HepG2 (cell line): ENCODE measurements at regions not wholly inside any gene's neighbourhood (a gene's known extent, or its start where the extent isn't known, plus 50 kb on each side); places are given as distances from the start of the nearest gene placed in this dataset.

Experiments used
- ATAC-seq: fragments of 200-7000 bp; cut with Tn5 transposase; 3 replicates; pipeline ENCODE4 v1.9.1; 2020; ENCODE audit warnings: mild to moderate bottlenecking, moderate library complexity
- BruUV-seq: library from RNA; stranded (reverse); fragments of 400-500 nt; replicated peaks from 2 replicates; lab custom pipeline; 2021; lab: Mats Ljungman, UMichigan
- CTCF ChIA-PET: fragments of 300-600 bp; formaldehyde crosslinking; extraction: SDS; loops from one replicate; lab custom pipeline; 2021; ENCODE audit warnings: low total read pairs, inconsistent platforms, low intra/inter-chr PET ratio; lab: Yijun Ruan, JAX
- POLR2A ChIA-PET: fragments of 350-600 bp; sonication (Branson Sonifier 250); formaldehyde crosslinking; loops from one replicate; lab custom pipeline; 2020; ENCODE audit warnings: antibody characterized with exemption, inconsistent platforms; lab: Yijun Ruan, JAX
- DNase-seq: peaks from one replicate; pipeline ENCODE4 v3.0.0-alpha.2; 2015; ENCODE audit warnings: low spot score
- FAIRE-seq: peaks from 3 replicates; lab custom pipeline; 2011; peaks lifted over from hg19 to GRCh38; lab: Jason Lieb, UNC
- H2AFZ ChIP-seq: one replicate; pipeline ENCODE4 v1.6.1; 2011; ENCODE audit warnings: low read length, inconsistent platforms
- H3K27ac ChIP-seq: fragments of 300-600 bp; 3 replicates; pipeline ENCODE4 v1.8.0; 2011; ENCODE audit warnings: mixed run types, mild to moderate bottlenecking, mixed read lengths, low read length, inconsistent platforms; ENCODE audit not compliant: insufficient read depth; ENCODE audit errors: extremely low read length
- H3K27me3 ChIP-seq, 2 experiments: fragments of 200-600 bp in 1 of 2; 2 replicates in 1 of 2; 3 replicates in 1 of 2; pipeline versions ENCODE4 v1.6.0 to v1.8.0; 2011; ENCODE audit warnings: low read length in 2 of 2, mild to moderate bottlenecking in 2 of 2, moderate library complexity in 2 of 2, inconsistent platforms in 1 of 2; ENCODE audit not compliant: insufficient read depth in 2 of 2, control insufficient read depth in 1 of 2
- H3K36me3 ChIP-seq, 2 experiments: fragments of 200-600 bp in 1 of 2; replicated peaks in 1 of 2; 2 replicates in 1 of 2; 3 replicates in 1 of 2; pipeline versions ENCODE4 v1.5.1 to v1.8.0; 2011; ENCODE audit warnings: low read length in 2 of 2, inconsistent platforms in 1 of 2; ENCODE audit not compliant: insufficient read depth in 2 of 2, control insufficient read depth in 1 of 2
- H3K4me1 ChIP-seq: 2 replicates; pipeline ENCODE4 v1.5.1; 2012; ENCODE audit warnings: low read length, inconsistent platforms; ENCODE audit not compliant: insufficient read depth
- H3K4me2 ChIP-seq: 2 replicates; pipeline ENCODE4 v1.6.0; 2011; ENCODE audit warnings: low read depth, low read length, inconsistent platforms
- H3K4me3 ChIP-seq, 3 experiments: fragments of 200-600 bp in 1 of 3; sonication (generic), shearing (Covaris generic) in 1 of 3; replicated peaks in 1 of 3; 2 replicates each; pipeline ENCODE4 v1.5.1; 2011 to 2016; ENCODE audit warnings: low read length in 3 of 3, inconsistent platforms in 2 of 3, low read depth in 2 of 3, mild to moderate bottlenecking in 2 of 3, control low read depth in 1 of 3, mixed read lengths in 1 of 3; ENCODE audit not compliant: insufficient read depth in 1 of 3
- H3K79me2 ChIP-seq: one replicate; pipeline ENCODE4 v1.6.1; 2011; ENCODE audit warnings: low read length, inconsistent platforms; ENCODE audit not compliant: insufficient read depth
- H3K9ac ChIP-seq: 2 replicates; pipeline ENCODE4 v1.6.0; 2011; ENCODE audit warnings: mild to moderate bottlenecking, low read depth, low read length, inconsistent platforms; ENCODE audit not compliant: insufficient read depth
- H3K9me3 ChIP-seq: 2 replicates; pipeline ENCODE4 v1.5.1; 2012; ENCODE audit warnings: mild to moderate bottlenecking, low read length
- H4K20me1 ChIP-seq: 2 replicates; pipeline ENCODE4 v1.6.0; 2011; ENCODE audit warnings: inconsistent platforms, mild to moderate bottlenecking, low read length, moderate library complexity; ENCODE audit not compliant: insufficient read depth
- BRF2 ChIP-seq: sonication (generic); formaldehyde crosslinking; IDR thresholded peaks from 2 replicates; pipeline ENCODE4 v1.8.1; 2022; ENCODE audit warnings: mild to moderate bottlenecking, missing genetic modification reagents
- CAMTA2 ChIP-seq: sonication (generic); formaldehyde crosslinking; IDR thresholded peaks from 2 replicates; pipeline ENCODE4 v1.4.0; 2020; ENCODE audit warnings: mild to moderate bottlenecking, missing genetic modification reagents, borderline replicate concordance
- DMTF1 ChIP-seq: sonication (generic); formaldehyde crosslinking; IDR thresholded peaks from 2 replicates; pipeline ENCODE4 v1.4.0; 2020; ENCODE audit warnings: mild to moderate bottlenecking, missing genetic modification reagents
- FOXK1 ChIP-seq: sonication (generic); formaldehyde crosslinking; IDR thresholded peaks from 2 replicates; pipeline ENCODE4 v1.4.0; 2020; ENCODE audit warnings: low read depth, missing genetic modification reagents, borderline replicate concordance
- HOXD1 ChIP-seq: sonication (generic); formaldehyde crosslinking; IDR thresholded peaks from 2 replicates; pipeline ENCODE4 v1.5.0; 2020; ENCODE audit warnings: missing genetic modification reagents
- JUN ChIP-seq: sonication (generic); formaldehyde crosslinking; IDR thresholded peaks from 2 replicates; pipeline ENCODE4 v1.4.0; 2020; ENCODE audit warnings: mild to moderate bottlenecking, missing genetic modification reagents
- NFYC ChIP-seq: IDR thresholded peaks from 2 replicates; pipeline ENCODE4 v1.6.1; 2016; ENCODE audit warnings: missing genetic modification reagents, missing compliant biosample characterization
- RFXAP ChIP-seq: sonication (generic); formaldehyde crosslinking; IDR thresholded peaks from 2 replicates; pipeline ENCODE4 v1.4.0; 2020; ENCODE audit warnings: missing genetic modification reagents, borderline replicate concordance
- SMYD3 ChIP-seq: sonication (generic); formaldehyde crosslinking; IDR thresholded peaks from 2 replicates; pipeline ENCODE4 v1.8.1; 2023; ENCODE audit warnings: mild to moderate bottlenecking, missing genetic modification reagents
- TEAD2 ChIP-seq: sonication (generic); formaldehyde crosslinking; IDR thresholded peaks from 2 replicates; pipeline ENCODE4 v1.9.0; 2021; ENCODE audit warnings: missing genetic modification reagents
- ZBTB2 ChIP-seq: sonication (generic); formaldehyde crosslinking; IDR thresholded peaks from 2 replicates; pipeline ENCODE4 v1.8.0; 2022; ENCODE audit warnings: low read depth, missing genetic modification reagents
- ZBTB39 ChIP-seq: sonication (generic); formaldehyde crosslinking; IDR thresholded peaks from 2 replicates; pipeline ENCODE4 v1.5.0; 2020; ENCODE audit warnings: missing genetic modification reagents
- ZFP36L2 ChIP-seq: sonication (generic); formaldehyde crosslinking; IDR thresholded peaks from 2 replicates; pipeline ENCODE4 v1.4.0; 2020; ENCODE audit warnings: missing genetic modification reagents
- ZNF12 ChIP-seq: sonication (generic); formaldehyde crosslinking; IDR thresholded peaks from 2 replicates; pipeline ENCODE4 v1.5.0; 2020; ENCODE audit warnings: missing genetic modification reagents
- ZNF205 ChIP-seq: IDR thresholded peaks from 2 replicates; pipeline ENCODE4 v1.6.1; 2018; ENCODE audit warnings: missing biosample characterization, missing genetic modification reagents
- ZNF225 ChIP-seq: sonication (generic); formaldehyde crosslinking; IDR thresholded peaks from 2 replicates; pipeline ENCODE4 v1.4.0; 2020; ENCODE audit warnings: mild to moderate bottlenecking, missing genetic modification reagents
- ZNF326 ChIP-seq: sonication (generic); formaldehyde crosslinking; IDR thresholded peaks from 2 replicates; pipeline ENCODE4 v1.4.0; 2020; ENCODE audit warnings: missing genetic modification reagents, borderline replicate concordance
- WGBS: methylation state at CpG from one replicate; pipeline ENCODE4 v1.1.6; 2017; ENCODE audit warnings: low lambda C conversion rate; 5-methylcytosine and 5-hydroxymethylcytosine counted together
- in situ Hi-C: cut with HindIII; loops from 2 replicates; pipeline ENCODE4 v1.10.0; 2017; ENCODE audit warnings: low pct_unique_long_range_greater_than_20kb; ENCODE audit not compliant: extremely low pct_ligation_motif_present
- intact Hi-C: fragments of 100-400 bp; cut with micrococcal nuclease; formaldehyde crosslinking; loops from one replicate; pipeline ENCODE4 v1.10.0; 2022; ENCODE audit not compliant: unreplicated experiment

GRCh38 chr9:126117158-126117425, 209.5 kb upstream of the MVB12B start (continued):
- TF ChIP-seq BRF2 (CRISPR knock-in tag) (no peak), SMYD3 (CRISPR knock-in tag) (no peak), JUN (CRISPR knock-in tag) (no peak)
- TF ChIP-seq, all 625 proteins: peak for 0

GRCh38 chr9:126117631-126118030, 209.0 kb upstream of the MVB12B start:
- H3K9ac ChIP-seq: no peak overlapping the region
- intact Hi-C loops: no loop called here
- H4K20me1 ChIP-seq: no peaks in the 10 kb centered on the region
- peaks cover 4 to 56% of the 10 kb centered on the region in 2 experiments; a peak in 3 of 5 replicates for H3K27me3 ChIP-seq
- ChIA-PET CTCF (no interaction called here), POLR2A (no interaction called here)
- H2AFZ ChIP-seq: no peak overlapping the region
- in situ Hi-C loops: no loop called here
- ATAC-seq (no peak), DNase-seq (no peak), FAIRE-seq (no peak)
- H3K4me3 ChIP-seq: no peak overlapping the region
- TF ChIP-seq ZNF326 (CRISPR knock-in tag) (no peak), HOXD1 (CRISPR knock-in tag) (no peak), ZBTB2 (no peak), RFXAP (no peak), ZBTB39 (no peak), ZNF225 (CRISPR knock-in tag) (no peak), FOXK1 (no peak), ZNF205 (no peak), DMTF1 (CRISPR knock-in tag) (no peak), TEAD2 (CRISPR knock-in tag) (no peak), ZNF12 (CRISPR knock-in tag) (no peak), ZFP36L2 (no peak), NFYC (no peak), CAMTA2 (CRISPR knock-in tag) (no peak)
- no peak overlapping the region for H3K27ac ChIP-seq
- BruUV-seq: no TSS peak
- no peak overlapping the region for H3K4me2 ChIP-seq
- H3K79me2 ChIP-seq: no peaks in the 10 kb centered on the region
- no peaks in the 10 kb centered on the region for H3K4me1 ChIP-seq
- no peaks in the 10 kb centered on the region for H3K9me3 ChIP-seq
- H3K36me3 ChIP-seq: no peaks in the 10 kb centered on the region
- WGBS: 45% methylated on average over 9 of the region's 9 CpGs
